CD4-positive, CD25-positive, alpha-beta regulatory T cell (primary cell): ENCODE measurements at regions not wholly inside any gene's neighbourhood (a gene's known extent, or its start where the extent isn't known, plus 50 kb on each side); places are given as distances from the start of the nearest gene placed in this dataset.
A peak's percentile ranks its signal among the peaks of the same experiment; 100 is the strongest.

Experiments
- ATAC-seq, 2 donors: fragments of 150-1000 bp; cut with Tn5 transposase; one replicate each; pipeline ENCODE4 v1.10.0; 2021; ENCODE audit warnings: low read depth in 2 of 2, moderate number of reproducible peaks in 2 of 2, moderate library complexity in 1 of 2
- DNase-seq, 3 donors: peaks; one replicate each; pipeline versions ENCODE4 v3.0.0 to v3.0.0-alpha.2; 2012 to 2022; ENCODE audit warnings: mixed read lengths in 1 of 3
- H3K27ac ChIP-seq: one replicate; pipeline ENCODE4 v1.7.0; 2013; ENCODE audit warnings: mild to moderate bottlenecking, low read length; ENCODE audit not compliant: insufficient read depth, poor library complexity, severe bottlenecking
- H3K27me3 ChIP-seq: one replicate; pipeline ENCODE4 v1.7.0; 2013; ENCODE audit warnings: low read length; ENCODE audit not compliant: control insufficient read depth, insufficient read depth
- H3K36me3 ChIP-seq: one replicate; pipeline ENCODE4 v1.7.0; 2013; ENCODE audit warnings: mild to moderate bottlenecking, low read length, moderate library complexity; ENCODE audit not compliant: control insufficient read depth, insufficient read depth
- H3K4me1 ChIP-seq: 2 replicates; pipeline ENCODE4 v1.7.0; 2013; ENCODE audit warnings: mild to moderate bottlenecking, low read length; ENCODE audit not compliant: insufficient read depth, control insufficient read depth, poor library complexity, severe bottlenecking
- H3K4me3 ChIP-seq: one replicate; pipeline ENCODE4 v1.7.0; 2013; ENCODE audit warnings: low read depth, mild to moderate bottlenecking, low read length, moderate library complexity
- H3K9me3 ChIP-seq, 2 experiments: 1 replicate in 1 of 2; 2 replicates in 1 of 2; pipeline ENCODE4 v1.7.0; 2013; ENCODE audit warnings: low read length in 2 of 2, mild to moderate bottlenecking in 1 of 2, moderate library complexity in 1 of 2; ENCODE audit not compliant: control insufficient read depth in 2 of 2
- H3K27ac Mint-ChIP-seq, 3 donors: one replicate each; pipeline ENCODE4 v1.8.0; 2020 to 2022; ENCODE audit warnings: mild to moderate bottlenecking in 3 of 3, mixed read lengths in 3 of 3, moderate library complexity in 2 of 3
- H3K27me3 Mint-ChIP-seq: one replicate; pipeline ENCODE4 v1.8.0; 2022; ENCODE audit warnings: mild to moderate bottlenecking, mixed read lengths
- H3K36me3 Mint-ChIP-seq: one replicate; pipeline ENCODE4 v1.8.0; 2020; ENCODE audit warnings: mixed read lengths
- H3K4me1 Mint-ChIP-seq, 4 donors: one replicate each; pipeline ENCODE4 v1.8.0; 2020 to 2022; ENCODE audit warnings: mixed read lengths in 4 of 4, mild to moderate bottlenecking in 1 of 4
- H3K4me3 Mint-ChIP-seq, 4 donors: one replicate each; pipeline ENCODE4 v1.8.0; 2020 to 2022; ENCODE audit warnings: mild to moderate bottlenecking in 4 of 4, mixed read lengths in 4 of 4, moderate library complexity in 3 of 4
- H3K9me3 Mint-ChIP-seq, 7 donors: one replicate each; pipeline ENCODE4 v1.8.0; 2020 to 2022; ENCODE audit warnings: mixed read lengths in 7 of 7, mild to moderate bottlenecking in 3 of 7, moderate library complexity in 2 of 7

GRCh38 chr9:89749500-89750116, 144.8 kb downstream of the GADD45G start:
- Histone ChIP-seq H3K9me3 (no peaks in the 10 kb centered on the region), H3K4me3 (no peak overlapping the region), H3K36me3 (no peaks in the 10 kb centered on the region), H3K4me1 (peaks cover 6% of the 10 kb centered on the region), H3K27ac (no peak overlapping the region), H3K27me3 (no peaks in the 10 kb centered on the region)
- no peak for ATAC-seq
- H3K36me3 Mint-ChIP-seq: no peaks in the 10 kb centered on the region
- H3K4me3 Mint-ChIP-seq: peak overlapping the region in 1 of 4 donors; percentile 65
- no peaks in the 10 kb centered on the region for H3K27me3 Mint-ChIP-seq
- H3K4me1 Mint-ChIP-seq: peaks cover 5 to 49% (median 19%) of the 10 kb centered on the region in 4 donors
- H3K27ac Mint-ChIP-seq: peak overlapping the region in 1 of 3 donors; percentile 76
- no peak for DNase-seq
- peaks cover 0 to 2% (median 0%) of the 10 kb centered on the region in 7 donors for H3K9me3 Mint-ChIP-seq

GRCh38 chr9:89750117-89750791, 145.4 kb downstream of the GADD45G start:
- Mint-ChIP-seq H3K27ac (peak overlapping the region in 1 of 3 donors; percentile 84), H3K9me3 (peaks cover 0 to 2% (median 0%) of the 10 kb centered on the region in 7 donors), H3K27me3 (no peaks in the 10 kb centered on the region), H3K4me1 (peaks cover 5 to 45% (median 18%) of the 10 kb centered on the region in 4 donors), H3K36me3 (no peaks in the 10 kb centered on the region), H3K4me3 (no peak overlapping the region)
- ATAC-seq: no peak
- no peaks in the 10 kb centered on the region for H3K4me1 ChIP-seq
- no peaks in the 10 kb centered on the region for H3K27me3 ChIP-seq
- H3K4me3 ChIP-seq: no peak overlapping the region
- no peaks in the 10 kb centered on the region for H3K9me3 ChIP-seq
- no peaks in the 10 kb centered on the region for H3K36me3 ChIP-seq
- H3K27ac ChIP-seq: no peak overlapping the region
- no peak for DNase-seq

GRCh38 chr9:89751079-89751825, 146.4 kb downstream of the GADD45G start:
- no peak for DNase-seq
- peak overlapping the region in 1 of 3 donors; percentile 84 for H3K27ac Mint-ChIP-seq
- ATAC-seq: no peak

GRCh38 chr9:89752154-89752553, 147.3 kb downstream of the GADD45G start:
- H3K4me3 Mint-ChIP-seq: no peak overlapping the region
- no peak overlapping the region for H3K27ac ChIP-seq
- H3K36me3 Mint-ChIP-seq: no peaks in the 10 kb centered on the region
- H3K36me3 ChIP-seq: no peaks in the 10 kb centered on the region
- H3K9me3 ChIP-seq: no peaks in the 10 kb centered on the region
- no peak overlapping the region for H3K27ac Mint-ChIP-seq
- H3K27me3 ChIP-seq: no peaks in the 10 kb centered on the region
- H3K4me3 ChIP-seq: no peak overlapping the region
- H3K4me1 ChIP-seq: no peaks in the 10 kb centered on the region
- DNase-seq (no peak), ATAC-seq (no peak)
- H3K4me1 Mint-ChIP-seq: peaks cover 5 to 30% (median 16%) of the 10 kb centered on the region in 4 donors
- no peaks in the 10 kb centered on the region for H3K27me3 Mint-ChIP-seq
- peaks cover 0 to 2% (median 0%) of the 10 kb centered on the region in 7 donors for H3K9me3 Mint-ChIP-seq

More at GRCh38 chr9:89751079-89751825, 146.4 kb downstream of the GADD45G start:
- no peak overlapping the region for H3K27ac ChIP-seq
- no peak overlapping the region for H3K4me3 ChIP-seq
- H3K9me3 ChIP-seq: no peaks in the 10 kb centered on the region
- H3K27me3 Mint-ChIP-seq: no peaks in the 10 kb centered on the region
- no peaks in the 10 kb centered on the region for H3K36me3 ChIP-seq
- H3K4me1 Mint-ChIP-seq: peaks cover 5 to 36% (median 18%) of the 10 kb centered on the region in 4 donors
- no peaks in the 10 kb centered on the region for H3K4me1 ChIP-seq
- no peaks in the 10 kb centered on the region for H3K36me3 Mint-ChIP-seq
- H3K27me3 ChIP-seq: no peaks in the 10 kb centered on the region
- peaks cover 0 to 2% (median 0%) of the 10 kb centered on the region in 7 donors for H3K9me3 Mint-ChIP-seq
- no peak overlapping the region for H3K4me3 Mint-ChIP-seq

- Mint-ChIP-seq H3K4me3 (no peak overlapping the region), H3K4me1 (peaks cover 5 to 18% (median 9%) of the 10 kb centered on the region in 4 donors), H3K36me3 (no peaks in the 10 kb centered on the region), H3K27me3 (no peaks in the 10 kb centered on the region), H3K9me3 (peaks cover 0 to 2% (median 0%) of the 10 kb centered on the region in 7 donors), H3K27ac (no peak overlapping the region)
- Histone ChIP-seq H3K36me3 (no peaks in the 10 kb centered on the region), H3K27me3 (no peaks in the 10 kb centered on the region), H3K4me1 (no peaks in the 10 kb centered on the region), H3K9me3 (no peaks in the 10 kb centered on the region), H3K4me3 (no peak overlapping the region), H3K27ac (no peak overlapping the region)
- ATAC-seq (no peak), DNase-seq (no peak)
Measured at GRCh38 chr9:89753472-89754055, 148.8 kb downstream of the GADD45G start.

GRCh38 chr9:89754193-89754592, 149.4 kb downstream of the GADD45G start:
- H3K27ac ChIP-seq: no peak overlapping the region
- H3K9me3 ChIP-seq: no peaks in the 10 kb centered on the region
- H3K27me3 ChIP-seq: no peaks in the 10 kb centered on the region
- Mint-ChIP-seq H3K4me1 (peaks cover 4 to 13% (median 9%) of the 10 kb centered on the region in 4 donors), H3K27ac (no peak overlapping the region), H3K27me3 (no peaks in the 10 kb centered on the region), H3K4me3 (no peak overlapping the region), H3K36me3 (no peaks in the 10 kb centered on the region), H3K9me3 (peaks cover 0 to 2% (median 0%) of the 10 kb centered on the region in 7 donors)
- no peaks in the 10 kb centered on the region for H3K4me1 ChIP-seq
- DNase-seq: no peak
- no peak overlapping the region for H3K4me3 ChIP-seq
- no peaks in the 10 kb centered on the region for H3K36me3 ChIP-seq
- no peak for ATAC-seq

GRCh38 chr9:89755821-89756220, 151.0 kb downstream of the GADD45G start:
- no peaks in the 10 kb centered on the region for H3K27me3 Mint-ChIP-seq
- DNase-seq (no peak), ATAC-seq (no peak)
- Histone ChIP-seq H3K4me3 (no peak overlapping the region), H3K27ac (no peak overlapping the region), H3K27me3 (no peaks in the 10 kb centered on the region), H3K4me1 (no peaks in the 10 kb centered on the region), H3K36me3 (no peaks in the 10 kb centered on the region), H3K9me3 (no peaks in the 10 kb centered on the region)
- H3K36me3 Mint-ChIP-seq: no peaks in the 10 kb centered on the region
- no peaks in the 10 kb centered on the region for H3K9me3 Mint-ChIP-seq
- peaks cover 0 to 5% (median 2%) of the 10 kb centered on the region in 4 donors for H3K4me1 Mint-ChIP-seq
- peak overlapping the region in 1 of 3 donors; percentile 31 for H3K27ac Mint-ChIP-seq
- no peak overlapping the region for H3K4me3 Mint-ChIP-seq
